OCI-LY3 (cell line): ENCODE measurements at regions not wholly inside any gene's neighbourhood (a gene's known extent, or its start where the extent isn't known, plus 50 kb on each side); places are given as distances from the start of the nearest gene placed in this dataset.

Source experiments
- EZH2phosphoT487 ChIP-seq: fragments of 200-600 bp; shearing (Covaris generic); IDR thresholded peaks from 2 replicates; pipeline ENCODE4 v1.6.1; 2018; ENCODE audit warnings: antibody characterized with exemption, mixed run types, low read depth
- TF ChIP-seq, protein P1 (sequence below): fragments of 200-600, 300-600 bp; sonication (generic); IDR thresholded peaks from 2 replicates; pipeline ENCODE4 v1.5.1; 2014; ENCODE audit warnings: antibody characterized with exemption, low read length, low read depth

DNA sequence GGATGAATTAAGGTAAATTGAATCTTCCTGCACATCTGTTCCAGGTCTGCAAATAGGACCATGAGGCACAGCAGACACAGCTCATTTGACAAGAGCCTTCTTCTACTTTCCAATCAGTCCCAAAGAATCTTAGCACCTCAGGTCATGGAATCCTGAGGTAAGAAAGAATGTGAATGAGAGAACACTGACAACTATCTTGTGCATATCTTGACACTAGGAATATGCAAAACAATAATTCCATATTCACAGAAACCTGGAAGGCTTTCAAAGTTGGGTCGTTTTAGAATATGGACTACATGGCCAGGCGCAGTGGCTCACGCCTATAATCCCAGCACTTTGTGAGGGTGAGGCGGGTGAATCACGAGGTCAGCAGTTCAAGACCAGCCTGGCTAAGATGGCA, 1009.4 kb upstream of the GOT2 start:
- TF ChIP-seq, protein P1, sequence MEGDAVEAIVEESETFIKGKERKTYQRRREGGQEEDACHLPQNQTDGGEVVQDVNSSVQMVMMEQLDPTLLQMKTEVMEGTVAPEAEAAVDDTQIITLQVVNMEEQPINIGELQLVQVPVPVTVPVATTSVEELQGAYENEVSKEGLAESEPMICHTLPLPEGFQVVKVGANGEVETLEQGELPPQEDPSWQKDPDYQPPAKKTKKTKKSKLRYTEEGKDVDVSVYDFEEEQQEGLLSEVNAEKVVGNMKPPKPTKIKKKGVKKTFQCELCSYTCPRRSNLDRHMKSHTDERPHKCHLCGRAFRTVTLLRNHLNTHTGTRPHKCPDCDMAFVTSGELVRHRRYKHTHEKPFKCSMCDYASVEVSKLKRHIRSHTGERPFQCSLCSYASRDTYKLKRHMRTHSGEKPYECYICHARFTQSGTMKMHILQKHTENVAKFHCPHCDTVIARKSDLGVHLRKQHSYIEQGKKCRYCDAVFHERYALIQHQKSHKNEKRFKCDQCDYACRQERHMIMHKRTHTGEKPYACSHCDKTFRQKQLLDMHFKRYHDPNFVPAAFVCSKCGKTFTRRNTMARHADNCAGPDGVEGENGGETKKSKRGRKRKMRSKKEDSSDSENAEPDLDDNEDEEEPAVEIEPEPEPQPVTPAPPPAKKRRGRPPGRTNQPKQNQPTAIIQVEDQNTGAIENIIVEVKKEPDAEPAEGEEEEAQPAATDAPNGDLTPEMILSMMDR, result no peak
- no peak for TF ChIP-seq EZH2phosphoT487
